HEK293T (cell line): ENCODE measurements at regions not wholly inside any gene's neighbourhood (a gene's known extent, or its start where the extent isn't known, plus 50 kb on each side); places are given as distances from the start of the nearest gene placed in this dataset.

Source experiments
- BHLHE40 ChIP-seq: fragments of 450-650 bp; IDR thresholded peaks from 2 replicates; pipeline ENCODE4 v1.6.1; 2016; ENCODE audit warnings: mild to moderate bottlenecking, moderate library complexity, borderline replicate concordance
- FOXK2 ChIP-seq: fragments of 450-650 bp; IDR thresholded peaks from 2 replicates; pipeline ENCODE4 v1.6.1; 2016; ENCODE audit warnings: mild to moderate bottlenecking
- TARDBP ChIP-seq: fragments of 450-650 bp; IDR thresholded peaks from 2 replicates; pipeline ENCODE4 v1.6.1; 2016

DNA sequence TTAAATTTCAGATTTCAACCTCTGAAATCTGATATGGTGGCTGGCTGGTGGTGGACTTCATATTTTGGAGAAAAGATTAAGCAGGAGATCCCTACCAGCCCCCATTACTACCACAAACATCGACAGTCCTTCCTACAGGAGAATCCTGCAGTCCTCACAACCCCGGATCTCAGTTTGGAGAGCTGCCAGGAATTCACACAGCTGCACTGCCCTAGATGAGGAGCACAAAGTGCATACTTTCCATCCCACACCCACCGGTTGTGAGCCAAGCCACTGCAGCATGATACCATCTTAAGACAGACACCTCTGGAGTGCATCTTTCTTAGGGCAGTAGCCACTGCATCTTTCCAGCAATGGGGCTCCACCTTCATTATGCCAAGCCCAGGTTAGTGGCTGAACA is 185.5 kb upstream of the GPR149 start:
- TF ChIP-seq FOXK2 (no peak), TARDBP (no peak), BHLHE40 (no peak)
